ENCODE measurements at regions not wholly inside any gene's neighbourhood (a gene's known extent, or its start where the extent isn't known, plus 50 kb on each side); places are given as distances from the start of the nearest gene placed in this dataset.

GRCh38 chr20:12790859-12791258, 217.9 kb upstream of the SPTLC3 start:
- TF ChIP-seq EP300 (IDR thresholded peaks at IDR 0.05; ENCODE audit: borderline replicate concordance) (no peak), RAD21 (IDR thresholded peaks at IDR 0.05; ENCODE audit: low read depth) (no peak), FOXM1 (IDR thresholded peaks at IDR 0.05; ENCODE audit: borderline replicate concordance, low read depth) (no peak), NFIC (IDR thresholded peaks at IDR 0.05) (no peak), YY1 (IDR thresholded peaks at IDR 0.05; ENCODE audit: low read depth) (no peak), TAF1 (IDR thresholded peaks at IDR 0.05; ENCODE audit: low read depth) (no peak), EGR1 (IDR thresholded peaks at IDR 0.05) (no peak), USF1 (IDR thresholded peaks at IDR 0.05) (no peak), TEAD4 (IDR thresholded peaks at IDR 0.05) (no peak), REST (IDR thresholded peaks at IDR 0.05; ENCODE audit: low read depth) (no peak), CREB1 (IDR thresholded peaks at IDR 0.05; ENCODE audit: low read depth) (no peak), TCF12 (IDR thresholded peaks at IDR 0.05; ENCODE audit: low read depth) (no peak), ZBTB7A (IDR thresholded peaks at IDR 0.05; ENCODE audit: low read depth) (no peak)
- TF ChIP-seq, protein P1, sequence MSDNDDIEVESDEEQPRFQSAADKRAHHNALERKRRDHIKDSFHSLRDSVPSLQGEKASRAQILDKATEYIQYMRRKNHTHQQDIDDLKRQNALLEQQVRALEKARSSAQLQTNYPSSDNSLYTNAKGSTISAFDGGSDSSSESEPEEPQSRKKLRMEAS (IDR thresholded peaks at IDR 0.05) = no peak

Measured in Ishikawa (cell line).